ENCODE measurements at regions not wholly inside any gene's neighbourhood (a gene's known extent, or its start where the extent isn't known, plus 50 kb on each side); places are given as distances from the start of the nearest gene placed in this dataset.
A peak's percentile ranks its signal among the peaks of the same experiment; 100 is the strongest.

- H3K9me3 Mint-ChIP-seq, result no peaks in the 10 kb centered on the region
These were observed 192.6 kb upstream of the RASA1 start for GRCh38 chr5:87074934-87075541.

GRCh38 chr5:87076411-87076810 is 191.3 kb upstream of the RASA1 start:
- H3K36me3 Mint-ChIP-seq, result peaks cover 0 to 4% (median 0%) of the 10 kb centered on the region in 3 donors
- H3K4me1 Mint-ChIP-seq, result peaks cover 67 to 78% of the 10 kb centered on the region in 2 donors
- H3K4me3 Mint-ChIP-seq, result no peak overlapping the region
- peaks cover 0 to 2% (median 1%) of the 10 kb centered on the region in 3 donors for H3K27me3 Mint-ChIP-seq (ENCODE audit: low read depth in 3 of 3)
- no peaks in the 10 kb centered on the region for H3K9me3 Mint-ChIP-seq
- no peak for DNase-seq
- H3K27ac Mint-ChIP-seq, result no peak overlapping the region

More at GRCh38 chr5:87074934-87075541, 192.6 kb upstream of the RASA1 start:
- Mint-ChIP-seq H3K27ac (peak overlapping the region; percentile 75 to 96 (median 94)), H3K4me3 (peak overlapping the region; percentile 51 to 86 (median 76)), H3K27me3 (ENCODE audit: low read depth in 3 of 3) (peaks cover 0 to 3% (median 2%) of the 10 kb centered on the region in 3 donors), H3K36me3 (peaks cover 0 to 4% (median 0%) of the 10 kb centered on the region in 3 donors), H3K4me1 (peaks cover 60 to 67% of the 10 kb centered on the region in 2 donors)
- DNase-seq, result peak; percentile 64 to 70 (median 70)

GRCh38 chr5:87076931-87077330 is 190.8 kb upstream of the RASA1 start:
- H3K27me3 Mint-ChIP-seq (ENCODE audit: low read depth in 3 of 3), result peaks cover 0 to 2% (median 1%) of the 10 kb centered on the region in 3 donors
- H3K4me1 Mint-ChIP-seq, result peaks cover 70 to 83% of the 10 kb centered on the region in 2 donors
- H3K9me3 Mint-ChIP-seq, result no peaks in the 10 kb centered on the region
- no peak overlapping the region for H3K4me3 Mint-ChIP-seq
- H3K36me3 Mint-ChIP-seq, result peaks cover 0 to 4% (median 0%) of the 10 kb centered on the region in 3 donors
- H3K27ac Mint-ChIP-seq, result no peak overlapping the region
- no peak for DNase-seq

GRCh38 chr5:87079219-87079618 is 188.5 kb upstream of the RASA1 start:
- Mint-ChIP-seq H3K36me3 (peaks cover 0 to 9% (median 6%) of the 10 kb centered on the region in 3 donors), H3K27me3 (ENCODE audit: low read depth in 3 of 3) (no peaks in the 10 kb centered on the region), H3K27ac (peak overlapping the region; percentile 41 to 77 (median 65)), H3K4me3 (peak overlapping the region in 4 of 5 donors; percentile 15 to 56 (median 21)), H3K4me1 (peaks cover 78 to 89% of the 10 kb centered on the region in 2 donors), H3K9me3 (peaks cover 0 to under 1% (median 0%) of the 10 kb centered on the region in 6 donors)
- DNase-seq, result no peak

GRCh38 chr5:87081016-87081415 is 186.7 kb upstream of the RASA1 start:
- Mint-ChIP-seq H3K9me3 (peaks cover 0 to 2% (median 0%) of the 10 kb centered on the region in 6 donors), H3K4me1 (peaks cover 61 to 77% of the 10 kb centered on the region in 2 donors), H3K27me3 (ENCODE audit: low read depth in 3 of 3) (no peaks in the 10 kb centered on the region), H3K4me3 (peak overlapping the region; percentile 69 to 84 (median 80)), H3K27ac (peak overlapping the region; percentile 76 to 92 (median 88)), H3K36me3 (peaks cover 0 to 14% (median 10%) of the 10 kb centered on the region in 3 donors)
- DNase-seq, result no peak

- Mint-ChIP-seq H3K4me3 (peak overlapping the region; percentile 69 to 84 (median 80)), H3K9me3 (peaks cover 0 to 2% (median 0%) of the 10 kb centered on the region in 6 donors), H3K4me1 (peaks cover 61 to 79% of the 10 kb centered on the region in 2 donors), H3K36me3 (peaks cover 0 to 14% (median 10%) of the 10 kb centered on the region in 3 donors), H3K27ac (peak overlapping the region; percentile 76 to 92 (median 88)), H3K27me3 (ENCODE audit: low read depth in 3 of 3) (peaks cover 0 to 3% (median 0%) of the 10 kb centered on the region in 3 donors)
- DNase-seq, result peak; percentile 60 to 66 (median 61)
These were observed 185.9 kb upstream of the RASA1 start for GRCh38 chr5:87081511-87082372.

GRCh38 chr5:87094347-87094746 is 173.3 kb upstream of the RASA1 start:
- Mint-ChIP-seq H3K27ac (peak overlapping the region; percentile 1 to 85 (median 42)), H3K4me3 (peak overlapping the region; percentile 44 to 69 (median 65)), H3K36me3 (peaks cover 0 to 10% (median 0%) of the 10 kb centered on the region in 3 donors), H3K27me3 (ENCODE audit: low read depth in 3 of 3) (peaks cover 0 to 2% (median 2%) of the 10 kb centered on the region in 3 donors), H3K9me3 (peaks cover 0 to 2% (median 0%) of the 10 kb centered on the region in 6 donors), H3K4me1 (peaks cover 35 to 46% of the 10 kb centered on the region in 2 donors)
- no peak for DNase-seq

GRCh38 chr5:87094833-87095232 is 172.8 kb upstream of the RASA1 start:
- Mint-ChIP-seq H3K36me3 (peaks cover 0 to 10% (median 0%) of the 10 kb centered on the region in 3 donors), H3K27ac (peak overlapping the region in 3 of 6 donors; percentile 32 to 39 (median 39)), H3K9me3 (peaks cover 0 to 1% (median 0%) of the 10 kb centered on the region in 6 donors), H3K4me1 (peaks cover 35 to 47% of the 10 kb centered on the region in 2 donors), H3K27me3 (ENCODE audit: low read depth in 3 of 3) (peaks cover 0 to 3% (median 2%) of the 10 kb centered on the region in 3 donors), H3K4me3 (peak overlapping the region; percentile 44 to 69 (median 65))
- peak in 1 of 3 donors; percentile 19 for DNase-seq

GRCh38 chr5:87095787-87096186 is 171.9 kb upstream of the RASA1 start:
- no peak for DNase-seq
- peaks cover 0 to 10% (median 0%) of the 10 kb centered on the region in 3 donors for H3K36me3 Mint-ChIP-seq
- H3K4me1 Mint-ChIP-seq, result peaks cover 37 to 57% of the 10 kb centered on the region in 2 donors
- H3K27ac Mint-ChIP-seq, result no peak overlapping the region
- H3K9me3 Mint-ChIP-seq, result no peaks in the 10 kb centered on the region
- peaks cover 0 to 3% (median 2%) of the 10 kb centered on the region in 3 donors for H3K27me3 Mint-ChIP-seq (ENCODE audit: low read depth in 3 of 3)
- peak overlapping the region in 1 of 5 donors; percentile 25 for H3K4me3 Mint-ChIP-seq

GRCh38 chr5:87097664-87098063 is 170.0 kb upstream of the RASA1 start:
- H3K4me3 Mint-ChIP-seq, result peak overlapping the region in 1 of 5 donors; percentile 15
- H3K9me3 Mint-ChIP-seq, result no peaks in the 10 kb centered on the region
- no peak for DNase-seq
- H3K36me3 Mint-ChIP-seq, result peaks cover 0 to 10% (median 0%) of the 10 kb centered on the region in 3 donors
- peaks cover 0 to 3% (median 2%) of the 10 kb centered on the region in 3 donors for H3K27me3 Mint-ChIP-seq (ENCODE audit: low read depth in 3 of 3)
- H3K27ac Mint-ChIP-seq, result peak overlapping the region in 3 of 6 donors; percentile 20 to 32 (median 32)
- H3K4me1 Mint-ChIP-seq, result peaks cover 55 to 76% of the 10 kb centered on the region in 2 donors

GRCh38 chr5:87099291-87099839 is 168.3 kb upstream of the RASA1 start:
- H3K4me3 Mint-ChIP-seq, result no peak overlapping the region
- peaks cover 0 to 6% (median 3%) of the 10 kb centered on the region in 3 donors for H3K27me3 Mint-ChIP-seq (ENCODE audit: low read depth in 3 of 3)
- no peak overlapping the region for H3K27ac Mint-ChIP-seq
- no peak for DNase-seq
- no peaks in the 10 kb centered on the region for H3K9me3 Mint-ChIP-seq
- peaks cover 46 to 66% of the 10 kb centered on the region in 2 donors for H3K4me1 Mint-ChIP-seq
- H3K36me3 Mint-ChIP-seq, result peaks cover 0 to 10% (median 0%) of the 10 kb centered on the region in 3 donors

GRCh38 chr5:87099968-87100367 is 167.7 kb upstream of the RASA1 start:
- no peaks in the 10 kb centered on the region for H3K9me3 Mint-ChIP-seq
- no peak for DNase-seq
- H3K27ac Mint-ChIP-seq, result no peak overlapping the region
- peaks cover 40 to 60% of the 10 kb centered on the region in 2 donors for H3K4me1 Mint-ChIP-seq
- H3K36me3 Mint-ChIP-seq, result peaks cover 0 to 10% (median 0%) of the 10 kb centered on the region in 3 donors
- no peak overlapping the region for H3K4me3 Mint-ChIP-seq
- peaks cover 0 to 6% (median 3%) of the 10 kb centered on the region in 3 donors for H3K27me3 Mint-ChIP-seq (ENCODE audit: low read depth in 3 of 3)

- DNase-seq, result no peak
- peak overlapping the region in 4 of 5 donors; percentile 0 to 34 (median 10) for H3K4me3 Mint-ChIP-seq
- peaks cover 37 to 49% of the 10 kb centered on the region in 2 donors for H3K4me1 Mint-ChIP-seq
- H3K9me3 Mint-ChIP-seq, result peaks cover 0 to 4% (median 0%) of the 10 kb centered on the region in 6 donors
- H3K27me3 Mint-ChIP-seq (ENCODE audit: low read depth in 3 of 3), result peaks cover 0 to 8% (median 5%) of the 10 kb centered on the region in 3 donors
- H3K27ac Mint-ChIP-seq, result peak overlapping the region in 4 of 6 donors; percentile 2 to 56 (median 12)
- H3K36me3 Mint-ChIP-seq, result peaks cover 0 to 10% (median 4%) of the 10 kb centered on the region in 3 donors
These were observed 166.4 kb upstream of the RASA1 start for GRCh38 chr5:87101321-87101720.
